Loucy (cell line): ENCODE measurements at regions not wholly inside any gene's neighbourhood (a gene's known extent, or its start where the extent isn't known, plus 50 kb on each side); places are given as distances from the start of the nearest gene placed in this dataset.

Experiments used
- H2AFZ ChIP-seq: fragments of 200-600 bp; sonication (generic); 2 replicates; pipeline ENCODE4 v1.6.0; 2016; ENCODE audit warnings: antibody characterized with exemption, mild to moderate bottlenecking, low read length, moderate library complexity
- H3F3A ChIP-seq: fragments of 200-600 bp; 2 replicates; pipeline ENCODE4 v1.6.0; 2016; ENCODE audit warnings: antibody characterized with exemption, low read depth, mild to moderate bottlenecking
- H3K27me3 ChIP-seq: fragments of 200-600 bp; sonication (generic); 2 replicates; pipeline ENCODE4 v1.6.1; 2014; ENCODE audit warnings: low read length, mild to moderate bottlenecking; ENCODE audit not compliant: insufficient read depth, poor library complexity, severe bottlenecking
- H3K36me3 ChIP-seq: fragments of 200-600 bp; sonication (generic); 2 replicates; pipeline ENCODE4 v1.6.1; 2016; ENCODE audit warnings: low read length; ENCODE audit not compliant: insufficient read depth
- H3K4me1 ChIP-seq: fragments of 200-600 bp; sonication (generic); 2 replicates; pipeline ENCODE4 v1.5.1; 2014; ENCODE audit warnings: low read length, mild to moderate bottlenecking; ENCODE audit not compliant: insufficient read depth, poor library complexity, severe bottlenecking
- H3K4me2 ChIP-seq: fragments of 200-600 bp; sonication (generic); 2 replicates; pipeline ENCODE4 v1.6.0; 2014; ENCODE audit warnings: antibody characterized with exemption, low read length, low read depth, mild to moderate bottlenecking; ENCODE audit not compliant: poor library complexity, severe bottlenecking
- H3K4me3 ChIP-seq: fragments of 200-600 bp; sonication (generic); 2 replicates; pipeline ENCODE4 v1.5.1; 2014; ENCODE audit warnings: low read length, mild to moderate bottlenecking, mixed read lengths; ENCODE audit not compliant: poor library complexity, severe bottlenecking
- H3K79me2 ChIP-seq: fragments of 200-600 bp; sonication (generic); 2 replicates; pipeline ENCODE4 v1.6.1; 2014; ENCODE audit warnings: low read length; ENCODE audit not compliant: insufficient read depth
- H3K9ac ChIP-seq: fragments of 200-600 bp; sonication (generic); 2 replicates; pipeline ENCODE4 v1.6.0; 2014; ENCODE audit warnings: mild to moderate bottlenecking, low read depth, low read length, moderate library complexity; ENCODE audit not compliant: poor library complexity, severe bottlenecking
- H3K9me2 ChIP-seq: fragments of 200-600 bp; sonication (generic); replicated peaks from 2 replicates; pipeline ENCODE4 v1.6.1; 2016; ENCODE audit warnings: low read depth, low read length, mixed read lengths
- H3K9me3 ChIP-seq: fragments of 200-600 bp; sonication (generic); 2 replicates; pipeline ENCODE4 v1.6.1; 2014; ENCODE audit warnings: mild to moderate bottlenecking, antibody characterized with exemption, low read length, low read depth; ENCODE audit not compliant: insufficient read depth
- H4K20me1 ChIP-seq: fragments of 200-600 bp; sonication (generic); 2 replicates; pipeline ENCODE4 v1.6.0; 2014; ENCODE audit warnings: antibody characterized with exemption, low read length, mild to moderate bottlenecking; ENCODE audit not compliant: insufficient read depth, poor library complexity, severe bottlenecking
- CTCF ChIP-seq: fragments of 200-600 bp; sonication (generic); conservative IDR thresholded peaks from 2 replicates; pipeline ENCODE4 v1.5.1; 2014; ENCODE audit warnings: mild to moderate bottlenecking, antibody characterized with exemption, low read length
- EZH2phosphoT487 ChIP-seq: fragments of 200-600 bp; IDR thresholded peaks from 2 replicates; pipeline ENCODE4 v1.6.1; 2018; ENCODE audit warnings: antibody characterized with exemption, mild to moderate bottlenecking, moderate library complexity, borderline replicate concordance

- H3K9me2 ChIP-seq, result no peaks in the 10 kb centered on the region
- no peaks in the 10 kb centered on the region for H3K79me2 ChIP-seq
- no peaks in the 10 kb centered on the region for H3F3A ChIP-seq
- H3K4me1 ChIP-seq, result no peaks in the 10 kb centered on the region
- H3K9ac ChIP-seq, result no peak overlapping the region
- no peak overlapping the region for H3K4me3 ChIP-seq
- H4K20me1 ChIP-seq, result no peaks in the 10 kb centered on the region
- TF ChIP-seq CTCF (no peak), EZH2phosphoT487 (no peak)
- no peaks in the 10 kb centered on the region for H3K36me3 ChIP-seq
- H3K4me2 ChIP-seq, result no peak overlapping the region
- H3K27me3 ChIP-seq, result no peaks in the 10 kb centered on the region
- no peaks in the 10 kb centered on the region for H3K9me3 ChIP-seq
- H2AFZ ChIP-seq, result no peak overlapping the region
Measured at GRCh38 chr5:58348996-58349728, 110.7 kb downstream of the PLK2 start.

GRCh38 chr5:58346041-58346440 is 113.8 kb downstream of the PLK2 start:
- Histone ChIP-seq H3K9ac (no peak overlapping the region), H3K9me3 (no peaks in the 10 kb centered on the region), H3K4me3 (no peak overlapping the region), H3K27me3 (no peaks in the 10 kb centered on the region), H3K36me3 (no peaks in the 10 kb centered on the region), H3F3A (no peaks in the 10 kb centered on the region), H3K9me2 (no peaks in the 10 kb centered on the region), H2AFZ (no peak overlapping the region), H3K4me2 (no peak overlapping the region), H3K79me2 (no peaks in the 10 kb centered on the region), H4K20me1 (no peaks in the 10 kb centered on the region), H3K4me1 (no peaks in the 10 kb centered on the region)
- TF ChIP-seq CTCF (no peak), EZH2phosphoT487 (no peak)

GRCh38 chr5:58341476-58341875 is 118.4 kb downstream of the PLK2 start:
- H3F3A ChIP-seq, result no peaks in the 10 kb centered on the region
- no peaks in the 10 kb centered on the region for H4K20me1 ChIP-seq
- no peak overlapping the region for H3K4me3 ChIP-seq
- no peak overlapping the region for H3K4me2 ChIP-seq
- no peak overlapping the region for H2AFZ ChIP-seq
- H3K9me3 ChIP-seq, result no peaks in the 10 kb centered on the region
- H3K36me3 ChIP-seq, result no peaks in the 10 kb centered on the region
- H3K4me1 ChIP-seq, result no peaks in the 10 kb centered on the region
- TF ChIP-seq EZH2phosphoT487 (no peak), CTCF (no peak)
- H3K9ac ChIP-seq, result no peak overlapping the region
- no peaks in the 10 kb centered on the region for H3K27me3 ChIP-seq
- no peaks in the 10 kb centered on the region for H3K79me2 ChIP-seq
- H3K9me2 ChIP-seq, result no peaks in the 10 kb centered on the region
